ENCODE measurements at regions not wholly inside any gene's neighbourhood (a gene's known extent, or its start where the extent isn't known, plus 50 kb on each side); places are given as distances from the start of the nearest gene placed in this dataset.
A peak's percentile ranks its signal among the peaks of the same experiment; 100 is the strongest.
"Not testable (repeated sequence)": the region's sequence is repeated elsewhere in the genome, so short reads cannot be mapped to it uniquely, and the experiment has no call there.

DNA sequence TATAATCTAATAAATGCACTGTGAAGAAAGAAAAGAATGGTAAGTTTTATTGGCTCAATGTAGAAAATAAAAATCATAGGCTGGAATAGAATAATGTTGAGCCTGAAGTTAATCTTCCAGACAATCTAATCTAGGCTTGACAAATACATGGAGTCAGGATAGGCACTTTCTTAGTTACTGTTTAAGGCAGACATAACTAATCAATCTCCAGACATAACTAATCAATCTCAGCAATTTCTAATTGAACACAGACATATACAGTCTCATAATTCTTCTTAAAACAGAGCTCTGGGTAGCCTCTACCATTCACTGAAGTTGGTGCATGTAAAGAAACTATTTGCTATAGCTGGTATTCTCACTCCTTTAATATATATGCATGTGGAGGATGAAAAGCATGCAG lies 150.1 kb upstream of the CTAGE1 start:
- no peak for DNase-seq (ENCODE audit: low read depth in 1 of 2, low spot score in 1 of 2)
- no peak for TF ChIP-seq JUND (IDR thresholded peaks at IDR 0.05; ENCODE audit: low read depth)
- in situ Hi-C loops (cut with HindIII; ENCODE audit: low pct_unique_long_range_greater_than_20kb, low sequenced_read_pairs) = no loop called here

DNA sequence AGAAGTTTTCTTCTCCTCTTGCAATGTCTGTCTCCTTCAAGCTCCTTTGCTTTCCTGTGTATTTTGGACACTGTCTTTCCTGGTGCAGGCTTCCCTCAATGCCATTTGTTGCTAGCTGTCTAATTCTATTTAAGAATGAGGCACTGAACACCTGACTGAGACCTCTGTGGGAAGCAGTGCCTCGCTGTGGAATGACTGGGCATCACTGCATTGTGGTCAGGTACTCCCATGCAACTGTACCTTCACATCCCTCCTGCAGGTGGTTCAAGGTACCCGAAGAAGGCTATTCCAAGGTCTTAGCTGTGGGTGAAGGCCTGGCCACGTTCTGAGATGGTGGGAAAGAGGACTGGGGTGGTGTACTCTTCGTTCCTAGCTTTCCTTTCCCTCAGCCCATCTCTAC lies 152.8 kb upstream of the CTAGE1 start:
- no peak for TF ChIP-seq JUND (IDR thresholded peaks at IDR 0.05; ENCODE audit: low read depth)
- peak in 1 of 2 experiments; percentile 53 for DNase-seq (ENCODE audit: low read depth in 1 of 2, low spot score in 1 of 2)
- in situ Hi-C loops (cut with HindIII; ENCODE audit: low pct_unique_long_range_greater_than_20kb, low sequenced_read_pairs) = no loop called here

DNA sequence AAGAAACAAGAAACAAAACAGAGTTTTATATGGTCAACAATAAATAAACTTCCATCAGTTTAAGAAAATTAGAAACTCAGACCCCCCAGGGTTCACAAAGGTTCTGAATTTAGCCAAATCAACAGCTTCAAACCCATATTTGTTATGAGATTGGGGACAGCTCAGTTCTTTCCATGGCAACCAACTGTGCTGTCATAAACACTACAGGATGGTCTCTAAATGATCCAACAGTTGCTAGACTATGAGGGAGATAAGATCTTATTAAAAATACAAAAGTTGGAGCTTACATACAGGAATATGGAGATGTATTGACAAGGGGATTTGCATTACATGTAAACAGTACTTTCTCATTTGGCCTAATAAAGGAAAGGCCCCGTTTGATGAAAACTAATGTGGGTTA lies 154.6 kb upstream of the CTAGE1 start:
- DNase-seq (ENCODE audit: low read depth in 1 of 2, low spot score in 1 of 2) = no peak
- in situ Hi-C loops (cut with HindIII; ENCODE audit: low pct_unique_long_range_greater_than_20kb, low sequenced_read_pairs) = no loop called here
- TF ChIP-seq JUND (IDR thresholded peaks at IDR 0.05; ENCODE audit: low read depth) = no peak

DNA sequence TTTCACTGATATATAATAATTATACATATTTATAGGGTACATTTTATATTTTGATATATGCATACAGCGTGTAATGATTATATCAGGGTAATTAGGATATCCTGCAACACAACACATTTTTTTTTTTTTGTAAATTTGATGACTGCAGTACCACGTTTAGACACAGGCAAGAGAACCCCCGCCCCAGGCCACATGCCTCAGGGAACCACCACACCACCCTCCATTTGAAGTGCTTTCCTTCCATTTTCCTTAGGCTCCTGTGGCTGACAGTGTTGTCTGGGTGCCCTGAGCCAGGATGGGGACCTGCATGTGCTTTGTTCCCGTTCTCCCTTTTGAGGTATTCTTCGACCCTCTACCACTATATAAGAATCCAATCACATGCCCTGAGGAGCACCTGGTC lies 161.6 kb upstream of the CTAGE1 start:
- in situ Hi-C loops (cut with HindIII; ENCODE audit: low pct_unique_long_range_greater_than_20kb, low sequenced_read_pairs) = no loop called here
- no peak for TF ChIP-seq JUND (IDR thresholded peaks at IDR 0.05; ENCODE audit: low read depth)

DNA sequence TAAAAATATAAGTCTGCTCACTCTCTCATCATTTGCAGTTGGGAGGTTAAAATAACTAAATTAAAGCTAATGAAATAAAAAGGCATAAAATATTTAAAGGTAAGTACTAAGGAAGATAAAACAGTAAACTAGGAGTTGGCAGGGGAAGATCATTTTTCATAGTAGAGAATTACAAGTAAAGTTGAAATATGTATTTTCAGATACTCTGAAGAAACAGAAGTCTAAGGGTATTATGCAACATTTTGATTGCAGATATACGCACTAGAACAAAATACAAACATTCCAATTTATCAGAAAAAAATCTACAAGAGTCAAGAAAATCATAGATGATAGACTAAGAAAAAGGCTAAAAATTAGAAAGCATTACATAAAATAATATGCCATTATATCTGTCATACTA lies 167.6 kb upstream of the CTAGE1 start:
- TF ChIP-seq JUND (IDR thresholded peaks at IDR 0.05; ENCODE audit: low read depth) = no peak
- in situ Hi-C loops (cut with HindIII; ENCODE audit: low pct_unique_long_range_greater_than_20kb, low sequenced_read_pairs) = no loop called here
- no peak for DNase-seq (ENCODE audit: low read depth in 1 of 2, low spot score in 1 of 2)

More for the DNA sequence above, 161.6 kb upstream of the CTAGE1 start:
- DNase-seq (ENCODE audit: low read depth in 1 of 2, low spot score in 1 of 2) = no peak

DNA sequence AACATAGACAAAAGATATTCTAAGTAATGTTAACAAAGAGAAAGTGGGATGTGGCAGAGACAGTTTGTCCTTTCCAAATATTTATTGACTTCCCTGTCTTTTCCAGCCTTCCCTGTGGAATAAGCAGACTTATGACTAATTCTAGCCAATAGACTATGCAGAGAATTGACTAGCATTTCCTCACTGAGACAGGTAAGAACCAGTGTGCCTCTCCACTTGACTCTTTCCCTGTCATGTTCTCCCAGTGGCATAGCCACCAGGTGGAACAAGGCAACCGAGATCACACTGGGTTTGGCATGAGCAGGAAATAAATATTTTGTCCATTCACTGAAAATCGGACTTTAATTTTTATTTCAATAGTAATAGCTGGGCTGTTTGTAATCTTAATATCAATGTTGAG lies 168.1 kb upstream of the CTAGE1 start:
- no peak for DNase-seq (ENCODE audit: low read depth in 1 of 2, low spot score in 1 of 2)
- no peak for TF ChIP-seq JUND (IDR thresholded peaks at IDR 0.05; ENCODE audit: low read depth)
- in situ Hi-C loops (cut with HindIII; ENCODE audit: low pct_unique_long_range_greater_than_20kb, low sequenced_read_pairs) = no loop called here

DNA sequence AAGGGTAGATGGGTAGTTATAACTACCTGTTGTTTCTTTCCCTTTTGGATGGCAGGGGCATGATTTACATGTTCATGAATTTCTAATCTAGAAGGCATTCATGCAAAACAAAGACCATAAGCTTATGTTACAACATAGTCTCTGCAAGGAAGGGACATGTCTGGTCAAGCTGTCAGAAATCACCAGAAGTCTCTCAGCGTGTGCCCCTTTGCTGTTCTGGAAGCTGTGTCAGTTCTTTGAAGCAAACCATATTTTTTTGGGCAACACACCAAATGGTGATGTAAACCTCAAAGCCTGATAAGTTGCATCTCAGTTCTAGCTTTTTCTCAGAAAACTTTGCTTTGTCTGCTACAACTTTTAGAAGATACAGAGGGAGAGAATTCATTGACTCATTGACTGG lies 173.5 kb upstream of the CTAGE1 start:
- in situ Hi-C loops (cut with HindIII; ENCODE audit: low pct_unique_long_range_greater_than_20kb, low sequenced_read_pairs) = no loop called here
- DNase-seq (ENCODE audit: low read depth in 1 of 2, low spot score in 1 of 2) = no peak
- TF ChIP-seq JUND (IDR thresholded peaks at IDR 0.05; ENCODE audit: low read depth) = no peak

DNA sequence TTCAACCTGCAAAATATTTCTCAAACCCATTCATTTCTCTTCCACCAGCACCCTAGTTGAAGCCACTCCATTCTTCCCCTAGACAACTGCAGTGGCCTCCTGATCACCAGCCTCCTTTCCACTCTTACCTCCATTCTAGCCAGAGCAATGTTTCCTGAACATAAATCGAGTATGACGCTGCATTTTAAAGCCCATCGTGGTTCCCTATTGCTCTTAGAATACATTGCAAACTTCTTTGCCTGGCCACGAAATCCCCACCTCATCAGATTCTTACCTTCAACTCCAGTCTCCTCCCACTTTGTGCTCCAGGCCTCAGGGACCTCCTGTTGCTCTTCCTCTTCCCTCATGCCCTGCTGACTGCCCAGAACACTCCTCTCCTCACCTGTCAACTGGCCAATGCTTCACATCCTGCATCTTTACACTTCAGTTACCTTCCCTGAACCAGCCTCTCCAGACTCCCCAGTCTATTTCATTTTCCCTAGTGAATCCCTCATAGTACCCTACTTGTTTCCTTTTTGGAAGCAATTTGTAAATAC lies 176.5 kb upstream of the CTAGE1 start:
- in situ Hi-C loops (cut with HindIII; ENCODE audit: low pct_unique_long_range_greater_than_20kb, low sequenced_read_pairs) = no loop called here
- DNase-seq (ENCODE audit: low read depth in 1 of 2, low spot score in 1 of 2) = no peak
- no peak for TF ChIP-seq JUND (IDR thresholded peaks at IDR 0.05; ENCODE audit: low read depth)

DNA sequence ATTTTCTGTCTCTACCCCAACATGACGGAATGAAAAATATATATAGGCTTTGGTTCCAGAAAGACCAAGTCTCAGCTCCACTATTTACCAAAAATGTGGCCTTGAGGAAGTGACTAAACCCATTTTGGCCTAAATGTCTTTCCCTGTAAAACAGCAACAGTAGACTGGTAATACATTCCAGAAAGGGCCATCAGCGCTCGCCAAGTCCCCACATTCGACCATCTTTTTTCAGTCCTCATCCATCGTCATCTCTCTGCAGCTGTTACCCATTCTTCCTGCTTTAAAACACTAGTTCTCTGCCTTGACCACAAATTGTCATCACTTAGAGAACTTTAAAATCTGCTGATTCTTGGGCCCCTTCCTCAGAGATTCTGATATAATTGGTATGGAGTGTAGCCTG lies 183.8 kb upstream of the CTAGE1 start:
- DNase-seq (ENCODE audit: low read depth in 1 of 2, low spot score in 1 of 2) = no peak
- TF ChIP-seq JUND (IDR thresholded peaks at IDR 0.05; ENCODE audit: low read depth) = no peak
- in situ Hi-C loops (cut with HindIII; ENCODE audit: low pct_unique_long_range_greater_than_20kb, low sequenced_read_pairs) = no loop called here

DNA sequence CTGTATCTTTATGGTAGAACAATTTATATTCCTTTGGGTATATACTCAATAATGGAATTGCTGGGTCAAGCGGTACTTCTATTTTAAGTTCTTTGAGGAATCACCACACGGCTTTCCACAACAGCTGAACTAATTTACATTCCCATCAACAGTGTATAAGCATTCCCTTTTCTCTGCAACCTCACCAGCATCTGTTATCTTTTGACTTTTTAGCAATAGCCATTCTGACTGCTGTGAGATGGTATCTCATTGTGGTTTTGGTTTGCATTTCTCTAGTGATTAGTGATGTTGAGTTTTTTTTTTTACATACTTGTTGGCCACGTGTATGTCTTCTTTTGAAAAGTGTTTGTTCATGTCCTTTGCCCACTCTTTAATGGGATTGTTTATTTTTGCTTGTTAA lies 184.7 kb upstream of the CTAGE1 start:
- in situ Hi-C loops (cut with HindIII; ENCODE audit: low pct_unique_long_range_greater_than_20kb, low sequenced_read_pairs) = not testable (repeated sequence)

DNA sequence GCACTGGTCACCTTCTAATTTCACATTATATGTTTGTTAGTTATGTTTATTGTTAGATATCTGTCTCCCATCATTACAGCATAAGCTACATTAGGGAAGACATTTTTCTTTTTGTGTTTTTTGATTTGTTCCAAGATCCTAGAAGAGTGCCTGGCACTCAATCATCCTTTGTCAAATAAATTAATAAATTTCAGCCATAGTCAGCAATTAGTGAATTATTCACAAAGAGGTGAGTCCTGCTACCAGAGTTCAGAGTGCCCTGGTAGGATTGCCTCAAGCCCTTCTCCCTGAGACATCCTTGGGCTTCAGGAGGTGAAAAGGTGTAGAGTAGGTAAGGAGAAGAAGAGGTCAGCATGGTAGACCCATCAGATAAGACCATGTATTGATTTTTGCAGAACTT lies 186.2 kb upstream of the CTAGE1 start:
- in situ Hi-C loops (cut with HindIII; ENCODE audit: low pct_unique_long_range_greater_than_20kb, low sequenced_read_pairs) = no loop called here
- TF ChIP-seq JUND (IDR thresholded peaks at IDR 0.05; ENCODE audit: low read depth) = no peak
- no peak for DNase-seq (ENCODE audit: low read depth in 1 of 2, low spot score in 1 of 2)

More for the DNA sequence above, 184.7 kb upstream of the CTAGE1 start:
- DNase-seq (ENCODE audit: low read depth in 1 of 2, low spot score in 1 of 2) = not testable (repeated sequence)

DNA sequence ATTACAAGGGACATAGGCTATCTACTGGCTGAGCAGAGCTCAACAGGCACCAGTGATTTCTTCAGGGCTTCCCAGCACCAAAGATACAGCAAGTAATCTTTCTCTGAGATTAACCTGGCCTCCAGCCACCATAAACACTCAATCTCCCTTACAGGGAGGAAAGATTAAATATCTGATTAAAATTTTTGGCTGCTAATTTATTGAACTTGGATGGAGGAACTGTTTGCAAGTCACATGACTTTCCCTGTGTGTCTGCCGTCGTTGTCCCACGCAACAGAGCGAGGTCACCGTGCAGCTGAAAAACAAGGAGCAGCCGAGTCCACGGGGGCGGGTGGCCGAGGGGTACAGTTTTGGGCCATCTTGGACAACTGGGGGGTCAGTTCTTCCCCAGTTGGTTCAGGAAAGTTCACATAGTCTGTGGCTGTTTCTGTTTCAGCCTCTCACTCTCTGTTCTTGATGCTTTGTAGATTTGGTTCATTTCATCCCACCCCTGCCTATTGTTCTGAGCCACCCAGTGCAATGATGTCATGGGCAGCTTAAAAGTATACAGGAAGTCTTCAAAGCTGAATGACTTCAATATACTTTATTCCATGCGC lies 186.8 kb upstream of the CTAGE1 start:
- in situ Hi-C loops (cut with HindIII; ENCODE audit: low pct_unique_long_range_greater_than_20kb, low sequenced_read_pairs) = no loop called here
- no peak for TF ChIP-seq JUND (IDR thresholded peaks at IDR 0.05; ENCODE audit: low read depth)
- peak in 1 of 2 experiments; percentile 27 for DNase-seq (ENCODE audit: low read depth in 1 of 2, low spot score in 1 of 2)

DNA sequence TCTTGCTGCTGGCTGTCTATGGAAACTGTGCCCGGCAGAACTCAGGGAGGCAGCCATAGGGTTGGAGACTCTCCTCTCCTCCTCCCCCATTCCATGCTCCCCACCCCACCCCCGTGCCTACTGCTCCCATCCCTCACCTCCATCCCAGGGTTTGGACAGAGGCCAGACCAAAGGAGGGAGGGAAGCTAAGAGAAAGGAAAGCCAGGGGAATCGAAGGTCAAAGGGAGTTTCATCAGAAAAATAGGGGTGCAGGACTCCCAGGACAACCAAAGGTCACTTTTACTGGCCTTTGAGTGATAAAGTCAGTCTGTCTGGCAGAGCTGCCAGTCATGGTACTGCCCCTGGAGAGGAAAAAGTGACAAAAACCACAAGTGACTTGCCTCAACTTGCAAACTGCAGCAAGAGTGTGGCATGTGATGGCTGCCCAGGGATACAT lies 187.3 kb upstream of the CTAGE1 start:
- no peak for TF ChIP-seq JUND (IDR thresholded peaks at IDR 0.05; ENCODE audit: low read depth)
- no peak for DNase-seq (ENCODE audit: low read depth in 1 of 2, low spot score in 1 of 2)
- in situ Hi-C loops (cut with HindIII; ENCODE audit: low pct_unique_long_range_greater_than_20kb, low sequenced_read_pairs) = no loop called here

DNA sequence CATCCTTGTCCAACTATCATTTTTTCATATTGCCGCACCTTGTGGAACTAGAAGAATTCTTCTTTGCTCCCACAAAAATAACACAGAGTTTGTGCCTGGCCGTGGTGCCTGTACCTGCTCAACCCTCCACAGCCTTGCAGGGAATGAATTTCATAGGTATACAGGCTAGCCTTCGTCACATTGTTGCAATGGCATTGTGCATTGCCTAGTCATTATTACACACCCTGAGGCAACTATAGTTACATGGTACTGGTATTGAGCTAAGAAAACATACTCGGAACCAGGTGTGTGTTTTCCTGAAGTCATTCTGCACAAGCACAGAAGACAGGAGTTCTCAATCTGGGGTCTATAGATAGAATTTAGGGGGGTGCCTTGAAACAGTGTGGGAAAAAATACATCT lies 188.0 kb upstream of the CTAGE1 start:
- in situ Hi-C loops (cut with HindIII; ENCODE audit: low pct_unique_long_range_greater_than_20kb, low sequenced_read_pairs) = no loop called here
- TF ChIP-seq JUND (IDR thresholded peaks at IDR 0.05; ENCODE audit: low read depth) = no peak
- no peak for DNase-seq (ENCODE audit: low read depth in 1 of 2, low spot score in 1 of 2)

All from T47D (cell line).